ENCODE measurements at regions not wholly inside any gene's neighbourhood (a gene's known extent, or its start where the extent isn't known, plus 50 kb on each side); places are given as distances from the start of the nearest gene placed in this dataset.

- TF ChIP-seq CTCF (IDR thresholded peaks at IDR 0.05; ENCODE audit: insufficient read depth, low read depth, low read length) (no peak), EZH2 (IDR thresholded peaks at IDR 0.05; ENCODE audit: insufficient read depth, low read length) (no peak)
Observed at GRCh38 chr1:118488787-118489186, 303.8 kb upstream of the SPAG17 start.

Data from astrocyte (in vitro differentiated cells and primary cell).